Mucosa of descending colon (tissue), 3 donors: ENCODE measurements at regions not wholly inside any gene's neighbourhood (a gene's known extent, or its start where the extent isn't known, plus 50 kb on each side); places are given as distances from the start of the nearest gene placed in this dataset.

Experiments used
- ATAC-seq: fragments of 200-7000 bp; cut with Tn5 transposase; one replicate; pipeline ENCODE4 v1.9.1; 2020; ENCODE audit warnings: mild to moderate bottlenecking, moderate library complexity
- DNase-seq, 3 donors: peaks; one replicate each; pipeline ENCODE4 v3.0.0-alpha.2; 2020
- H3K36me3 ChIP-seq: fragments of 200-600 bp; one replicate; pipeline ENCODE4 v1.8.0; 2021; ENCODE audit warnings: low read depth, mild to moderate bottlenecking
- H3K4me1 ChIP-seq: fragments of 200-600 bp; one replicate; pipeline ENCODE4 v1.8.0; 2021; ENCODE audit warnings: low read depth, mild to moderate bottlenecking
- H3K4me3 ChIP-seq: fragments of 200-600 bp; one replicate; pipeline ENCODE4 v1.8.0; 2021; ENCODE audit warnings: mild to moderate bottlenecking
- H3K9me3 ChIP-seq: fragments of 200-600 bp; one replicate; pipeline ENCODE4 v1.8.0; 2021; ENCODE audit warnings: mild to moderate bottlenecking
- intact Hi-C, 2 donors: fragments of 100-400 bp; cut with DNase I in 1 of 2; cut with micrococcal nuclease in 1 of 2; formaldehyde crosslinking; loops; one replicate each; pipeline versions ENCODE4 v1.11.0 to v1.11.1; 2022; cut with DNase I, micrococcal nuclease
- TF ChIP-seq, protein P1 (sequence below): fragments of 200-600 bp; IDR thresholded peaks from one replicate; pipeline ENCODE4 v1.8.0; 2022; ENCODE audit warnings: antibody characterized with exemption, mild to moderate bottlenecking
- donor health status: DM: no; HTN: no; CAD: no; lungs with moderate emphysema.
- donor health status: DM: no; HTN: no; CAD: no.
- donor health status: DM: no; HTN: yes; CAD: no.

DNA sequence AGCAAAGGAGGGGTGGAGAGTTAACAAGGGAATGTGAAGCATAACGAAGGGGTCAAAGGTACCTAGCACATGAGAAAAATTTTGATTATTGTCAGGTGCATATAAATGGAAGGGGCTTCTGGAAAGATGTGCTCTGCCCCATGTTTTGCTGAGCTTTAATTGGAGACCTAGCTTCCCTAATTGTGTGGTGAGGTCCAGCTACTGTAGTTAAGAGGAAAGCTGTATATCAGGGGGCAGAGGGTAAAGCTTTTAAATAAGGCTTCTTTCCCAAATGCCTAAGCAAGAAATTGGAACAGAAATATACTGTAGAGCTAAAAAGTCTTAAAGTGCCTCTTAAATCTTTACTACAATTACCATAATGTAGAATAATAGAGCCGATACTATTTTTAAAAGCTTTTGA lies 267.2 kb downstream of the MAT2B start:
- no peak for ATAC-seq

DNA sequence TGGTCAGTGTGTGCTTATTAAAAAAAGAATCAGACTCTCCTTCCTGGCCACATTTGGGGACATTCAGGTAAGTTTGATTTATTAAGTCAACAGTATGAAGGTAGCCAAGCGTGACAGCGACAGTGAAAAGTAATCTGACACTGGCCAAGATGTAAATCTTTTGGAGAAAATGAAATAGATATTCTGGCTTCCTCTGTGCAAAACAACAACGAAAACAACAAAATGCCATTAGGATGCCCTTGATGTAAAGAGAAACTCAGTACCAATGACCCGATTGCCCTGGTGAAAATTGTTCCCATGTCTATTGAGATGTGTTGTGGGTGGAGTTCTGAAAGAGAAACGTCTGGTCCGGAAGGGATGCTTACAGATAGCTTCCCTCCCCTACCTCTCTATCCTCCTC lies 267.8 kb downstream of the MAT2B start:
- no peaks in the 10 kb centered on the region for H3K4me1 ChIP-seq
- intact Hi-C loops: no loop called here
- H3K36me3 ChIP-seq: no peaks in the 10 kb centered on the region
- no peak overlapping the region for H3K4me3 ChIP-seq
- no peaks in the 10 kb centered on the region for H3K9me3 ChIP-seq
- ATAC-seq: no peak
- no peak for DNase-seq
- TF ChIP-seq, protein P1, sequence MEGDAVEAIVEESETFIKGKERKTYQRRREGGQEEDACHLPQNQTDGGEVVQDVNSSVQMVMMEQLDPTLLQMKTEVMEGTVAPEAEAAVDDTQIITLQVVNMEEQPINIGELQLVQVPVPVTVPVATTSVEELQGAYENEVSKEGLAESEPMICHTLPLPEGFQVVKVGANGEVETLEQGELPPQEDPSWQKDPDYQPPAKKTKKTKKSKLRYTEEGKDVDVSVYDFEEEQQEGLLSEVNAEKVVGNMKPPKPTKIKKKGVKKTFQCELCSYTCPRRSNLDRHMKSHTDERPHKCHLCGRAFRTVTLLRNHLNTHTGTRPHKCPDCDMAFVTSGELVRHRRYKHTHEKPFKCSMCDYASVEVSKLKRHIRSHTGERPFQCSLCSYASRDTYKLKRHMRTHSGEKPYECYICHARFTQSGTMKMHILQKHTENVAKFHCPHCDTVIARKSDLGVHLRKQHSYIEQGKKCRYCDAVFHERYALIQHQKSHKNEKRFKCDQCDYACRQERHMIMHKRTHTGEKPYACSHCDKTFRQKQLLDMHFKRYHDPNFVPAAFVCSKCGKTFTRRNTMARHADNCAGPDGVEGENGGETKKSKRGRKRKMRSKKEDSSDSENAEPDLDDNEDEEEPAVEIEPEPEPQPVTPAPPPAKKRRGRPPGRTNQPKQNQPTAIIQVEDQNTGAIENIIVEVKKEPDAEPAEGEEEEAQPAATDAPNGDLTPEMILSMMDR: no peak

More for the DNA sequence above, 267.2 kb downstream of the MAT2B start:
- DNase-seq: no peak
- no peak overlapping the region for H3K4me3 ChIP-seq
- H3K9me3 ChIP-seq: no peaks in the 10 kb centered on the region
- H3K36me3 ChIP-seq: no peaks in the 10 kb centered on the region
- intact Hi-C loops: no loop called here
- TF ChIP-seq, protein P1: no peak
- no peaks in the 10 kb centered on the region for H3K4me1 ChIP-seq

DNA sequence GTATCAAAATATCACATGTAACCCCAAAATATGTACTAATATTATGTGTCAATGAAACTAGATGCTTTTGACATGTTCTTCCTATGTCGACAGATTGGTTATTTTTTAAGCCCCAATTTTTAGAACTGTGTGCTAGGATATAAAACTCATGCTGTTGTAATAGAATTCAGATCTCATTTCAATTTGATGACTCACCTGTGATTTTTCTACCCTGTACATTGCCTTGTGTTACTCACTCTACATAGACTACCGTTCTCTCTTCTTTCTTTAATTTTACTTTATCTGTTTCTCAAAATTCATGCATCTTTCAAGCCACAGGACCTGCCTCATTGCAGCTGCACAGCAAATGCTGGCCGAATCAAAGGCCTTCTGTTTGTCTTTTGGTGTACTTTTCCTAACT lies 284.5 kb downstream of the MAT2B start:
- TF ChIP-seq, protein P1: no peak
- H3K9me3 ChIP-seq: no peaks in the 10 kb centered on the region
- no peak overlapping the region for H3K4me3 ChIP-seq
- ATAC-seq: no peak
- intact Hi-C loops: no loop called here
- no peak for DNase-seq
- H3K4me1 ChIP-seq: no peaks in the 10 kb centered on the region
- no peaks in the 10 kb centered on the region for H3K36me3 ChIP-seq

DNA sequence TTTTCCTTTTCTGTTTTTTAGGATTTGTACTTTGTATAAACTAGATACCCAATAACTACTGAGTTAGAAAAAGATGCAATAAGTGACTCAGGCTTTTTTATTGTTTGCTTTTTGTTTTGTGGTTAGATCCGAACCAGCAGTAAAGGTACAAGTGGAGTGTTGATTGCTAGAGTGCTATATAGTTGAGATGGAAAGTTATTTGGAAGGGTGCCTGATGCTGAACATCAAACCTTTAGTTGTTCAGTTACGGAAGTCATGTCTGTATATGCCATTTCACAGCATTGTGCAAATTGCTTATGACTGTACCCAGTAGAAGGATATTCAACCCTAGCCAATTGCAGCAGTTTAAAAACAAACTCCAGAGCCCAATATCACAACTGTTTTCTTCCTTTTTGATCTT lies 285.1 kb downstream of the MAT2B start:
- Histone ChIP-seq H3K9me3 (no peaks in the 10 kb centered on the region), H3K4me3 (no peak overlapping the region), H3K4me1 (no peaks in the 10 kb centered on the region), H3K36me3 (no peaks in the 10 kb centered on the region)
- DNase-seq (no peak), ATAC-seq (peak; percentile 73)
- TF ChIP-seq, protein P1: no peak
- intact Hi-C loops: no loop called here

DNA sequence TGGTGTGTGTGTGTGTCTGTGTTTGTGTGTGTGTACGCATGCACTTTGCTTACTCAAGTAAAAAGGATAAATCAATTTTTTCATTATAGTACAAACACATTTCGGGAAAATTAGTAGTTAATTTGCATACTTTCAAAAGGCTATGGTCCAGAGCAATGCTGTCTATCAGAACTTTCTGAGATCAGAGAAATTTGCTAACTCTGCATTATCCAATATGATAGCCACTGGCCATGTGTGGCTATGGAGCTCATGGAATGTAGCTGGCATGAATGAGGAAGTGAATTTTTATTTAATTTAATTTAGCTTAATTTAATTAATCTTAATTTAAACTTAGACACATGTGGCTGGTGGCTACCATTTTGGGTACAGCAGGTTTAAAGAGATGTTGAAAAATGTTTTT lies 289.6 kb downstream of the MAT2B start:
- intact Hi-C loops: no loop called here
- ATAC-seq: no peak
- H3K36me3 ChIP-seq: no peaks in the 10 kb centered on the region
- no peaks in the 10 kb centered on the region for H3K4me1 ChIP-seq
- H3K9me3 ChIP-seq: no peaks in the 10 kb centered on the region
- no peak overlapping the region for H3K4me3 ChIP-seq
- DNase-seq: no peak
- TF ChIP-seq, protein P1: no peak

DNA sequence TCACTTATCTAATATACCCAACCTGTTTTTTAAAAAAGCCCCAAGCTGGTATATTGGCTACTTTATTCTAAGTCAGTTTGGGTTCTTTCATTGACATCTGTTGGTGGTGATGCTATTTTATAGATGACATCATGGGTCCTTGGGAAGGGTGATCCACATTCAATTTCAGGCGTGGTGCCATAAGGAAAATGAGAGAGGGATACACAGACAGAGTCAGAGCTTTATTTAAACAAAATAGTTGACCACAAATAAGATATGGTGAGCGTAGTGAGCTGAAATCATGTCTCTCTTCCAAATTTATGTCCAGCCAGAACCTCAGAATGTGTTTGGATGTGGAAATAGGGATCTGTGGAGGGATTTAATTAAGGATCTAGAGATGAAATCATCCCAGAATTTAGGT lies 302.4 kb downstream of the MAT2B start:
- TF ChIP-seq, protein P1: no peak
- Histone ChIP-seq H3K4me3 (no peak overlapping the region), H3K4me1 (no peaks in the 10 kb centered on the region), H3K9me3 (no peaks in the 10 kb centered on the region), H3K36me3 (no peaks in the 10 kb centered on the region)
- ATAC-seq: no peak
- intact Hi-C loops: no loop called here
- no peak for DNase-seq
